Left ventricle myocardium inferior (tissue), 1 donor: ENCODE measurements at regions not wholly inside any gene's neighbourhood (a gene's known extent, or its start where the extent isn't known, plus 50 kb on each side); places are given as distances from the start of the nearest gene placed in this dataset.

Experiments
- DNase-seq: peaks from one replicate; pipeline ENCODE4 v3.0.0-alpha.2; 2020
- H3K27ac ChIP-seq: fragments of 200-600 bp; replicated peaks from 2 replicates; pipeline ENCODE4 v1.8.0; 2021
- H3K27me3 ChIP-seq: fragments of 200-600 bp; 2 replicates; pipeline ENCODE4 v1.8.0; 2021; ENCODE audit warnings: low read depth
- H3K36me3 ChIP-seq: fragments of 200-600 bp; 2 replicates; pipeline ENCODE4 v1.8.0; 2021
- H3K4me1 ChIP-seq: fragments of 200-600 bp; 2 replicates; pipeline ENCODE4 v1.8.0; 2021
- H3K4me3 ChIP-seq: fragments of 200-600 bp; 2 replicates; pipeline ENCODE4 v1.8.0; 2021; ENCODE audit warnings: mild to moderate bottlenecking, moderate library complexity
- H3K9me3 ChIP-seq: fragments of 200-600 bp; replicated peaks from 2 replicates; pipeline ENCODE4 v1.8.0; 2021
- intact Hi-C: fragments of 100-400 bp; cut with micrococcal nuclease; formaldehyde crosslinking; loops from one replicate; pipeline ENCODE4 v1.11.0; 2022
- TF ChIP-seq, protein P1 (sequence below): fragments of 200-600 bp; IDR thresholded peaks from 2 replicates; pipeline ENCODE4 v1.8.0; 2021; ENCODE audit warnings: antibody characterized with exemption, mild to moderate bottlenecking, borderline replicate concordance
- donor health status: DM: no; HTN: yes; CAD: no; lungs with severe emphysema.

DNA sequence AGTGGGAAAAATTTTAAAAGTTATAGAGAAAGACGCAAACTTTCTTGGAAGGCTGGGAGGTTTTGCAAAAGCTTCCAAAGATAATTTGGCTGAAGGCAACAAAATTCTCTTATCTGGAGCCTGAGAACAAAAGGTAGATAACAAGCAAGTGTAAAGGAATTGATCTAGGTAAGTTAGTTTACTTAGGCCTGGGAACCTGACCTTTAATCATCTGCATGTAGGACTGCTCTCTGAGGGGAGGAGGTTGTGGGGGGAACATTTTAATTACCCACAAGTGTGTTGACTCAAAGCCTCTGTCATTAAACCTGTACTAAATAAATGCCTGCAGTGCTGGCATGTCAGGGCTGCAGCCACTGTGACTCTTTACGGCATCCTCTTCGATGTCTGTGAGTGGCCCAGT is 532.3 kb upstream of the SLITRK5 start:
- no peaks in the 10 kb centered on the region for H3K36me3 ChIP-seq
- intact Hi-C loops, result no loop called here
- H3K9me3 ChIP-seq, result no peaks in the 10 kb centered on the region
- H3K27ac ChIP-seq, result no peak overlapping the region
- H3K4me1 ChIP-seq, result no peaks in the 10 kb centered on the region
- no peak for DNase-seq
- H3K4me3 ChIP-seq, result no peak overlapping the region
- TF ChIP-seq, protein P1, sequence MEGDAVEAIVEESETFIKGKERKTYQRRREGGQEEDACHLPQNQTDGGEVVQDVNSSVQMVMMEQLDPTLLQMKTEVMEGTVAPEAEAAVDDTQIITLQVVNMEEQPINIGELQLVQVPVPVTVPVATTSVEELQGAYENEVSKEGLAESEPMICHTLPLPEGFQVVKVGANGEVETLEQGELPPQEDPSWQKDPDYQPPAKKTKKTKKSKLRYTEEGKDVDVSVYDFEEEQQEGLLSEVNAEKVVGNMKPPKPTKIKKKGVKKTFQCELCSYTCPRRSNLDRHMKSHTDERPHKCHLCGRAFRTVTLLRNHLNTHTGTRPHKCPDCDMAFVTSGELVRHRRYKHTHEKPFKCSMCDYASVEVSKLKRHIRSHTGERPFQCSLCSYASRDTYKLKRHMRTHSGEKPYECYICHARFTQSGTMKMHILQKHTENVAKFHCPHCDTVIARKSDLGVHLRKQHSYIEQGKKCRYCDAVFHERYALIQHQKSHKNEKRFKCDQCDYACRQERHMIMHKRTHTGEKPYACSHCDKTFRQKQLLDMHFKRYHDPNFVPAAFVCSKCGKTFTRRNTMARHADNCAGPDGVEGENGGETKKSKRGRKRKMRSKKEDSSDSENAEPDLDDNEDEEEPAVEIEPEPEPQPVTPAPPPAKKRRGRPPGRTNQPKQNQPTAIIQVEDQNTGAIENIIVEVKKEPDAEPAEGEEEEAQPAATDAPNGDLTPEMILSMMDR, result no peak
- H3K27me3 ChIP-seq, result no peaks in the 10 kb centered on the region

DNA sequence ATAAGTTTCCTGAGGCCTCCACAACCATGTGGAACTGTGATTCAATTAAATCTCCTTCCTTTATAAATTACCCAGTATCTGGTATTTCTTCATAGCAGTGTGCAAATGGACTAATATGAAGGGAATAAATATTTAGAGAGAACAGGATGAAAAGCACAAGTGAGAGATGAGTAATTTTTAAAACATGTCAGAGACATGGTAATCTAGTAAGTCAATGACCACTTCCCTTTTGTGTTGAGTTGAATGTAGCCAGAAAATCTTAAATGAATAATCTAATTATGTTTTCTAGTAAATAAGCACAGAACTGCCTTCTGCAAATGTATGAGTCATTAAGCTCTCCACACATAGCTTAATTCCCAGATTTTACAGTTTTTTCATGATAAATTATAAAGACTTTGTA is 524.1 kb upstream of the SLITRK5 start:
- Histone ChIP-seq H3K4me1 (no peaks in the 10 kb centered on the region), H3K4me3 (no peak overlapping the region), H3K36me3 (no peaks in the 10 kb centered on the region), H3K27ac (no peak overlapping the region), H3K27me3 (no peaks in the 10 kb centered on the region), H3K9me3 (no peaks in the 10 kb centered on the region)
- no peak for DNase-seq
- TF ChIP-seq, protein P1, result no peak
- intact Hi-C loops, result no loop called here

DNA sequence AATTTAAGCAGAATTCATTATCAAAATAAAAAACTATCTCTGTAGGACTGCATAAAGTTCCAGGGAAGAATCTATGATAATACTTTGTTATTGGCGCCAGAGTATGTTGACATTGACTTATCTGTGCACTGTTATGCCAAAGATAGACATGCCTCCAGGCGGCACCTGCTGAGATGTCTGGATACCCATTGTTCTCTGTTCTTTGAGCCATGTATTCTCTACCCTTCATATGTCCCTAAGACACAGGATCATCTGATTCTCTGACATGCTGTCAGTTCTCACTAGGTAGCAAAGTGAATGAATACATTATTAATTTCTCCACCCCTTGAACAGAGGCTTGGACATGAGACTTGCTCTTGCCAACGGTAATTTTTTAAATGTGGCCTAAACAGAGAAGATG is 517.8 kb upstream of the SLITRK5 start:
- TF ChIP-seq, protein P1, result no peak
- intact Hi-C loops, result no loop called here
- H3K27ac ChIP-seq, result no peak overlapping the region
- H3K27me3 ChIP-seq, result no peaks in the 10 kb centered on the region
- DNase-seq, result no peak
- no peaks in the 10 kb centered on the region for H3K36me3 ChIP-seq
- peaks cover 6% of the 10 kb centered on the region for H3K9me3 ChIP-seq
- no peak overlapping the region for H3K4me3 ChIP-seq
- no peaks in the 10 kb centered on the region for H3K4me1 ChIP-seq

DNA sequence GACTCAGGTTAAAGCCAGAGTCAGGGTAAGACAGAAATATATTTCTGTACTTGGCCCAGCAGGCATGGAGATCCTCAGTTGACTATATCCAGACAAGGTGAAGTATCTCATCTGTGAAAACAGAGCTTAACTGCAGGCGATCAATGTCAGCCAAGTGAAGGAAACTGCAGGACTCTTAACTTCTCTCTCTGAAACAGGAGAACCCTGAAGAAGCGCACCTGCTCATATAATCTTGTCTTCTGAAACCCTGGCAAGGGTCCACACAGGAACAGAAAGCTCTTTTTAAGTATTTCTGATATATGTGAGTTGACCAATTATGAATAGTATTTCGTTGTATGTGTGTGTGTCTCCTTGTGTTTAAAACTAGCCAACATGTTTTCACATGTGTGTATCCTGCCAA is 504.8 kb upstream of the SLITRK5 start:
- Histone ChIP-seq H3K27me3 (no peaks in the 10 kb centered on the region), H3K36me3 (no peaks in the 10 kb centered on the region), H3K9me3 (peaks cover 29% of the 10 kb centered on the region), H3K4me3 (no peak overlapping the region), H3K27ac (no peak overlapping the region), H3K4me1 (no peaks in the 10 kb centered on the region)
- TF ChIP-seq, protein P1, result no peak
- no peak for DNase-seq
- intact Hi-C loops, result no loop called here

DNA sequence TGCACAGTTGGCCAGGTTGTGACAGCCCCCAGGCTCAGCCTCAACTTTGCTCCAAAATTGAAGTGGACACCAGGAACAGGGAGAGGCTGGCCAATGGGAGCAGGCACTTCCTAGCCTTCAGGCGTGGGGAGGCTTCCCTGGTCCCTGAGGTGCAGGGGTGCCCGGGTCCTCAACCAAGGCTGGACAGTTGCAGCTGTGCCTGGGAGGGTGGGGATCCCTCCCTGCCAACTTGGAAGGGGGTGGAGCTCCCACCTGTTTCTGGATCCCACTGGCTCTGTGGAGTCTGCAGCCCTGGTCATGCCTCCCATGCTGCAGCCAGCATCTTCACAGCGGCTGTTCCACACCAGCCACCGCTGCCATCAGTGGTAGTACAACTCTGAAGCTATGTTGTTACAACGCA is 502.8 kb upstream of the SLITRK5 start:
- intact Hi-C loops, result no loop called here
- no peak overlapping the region for H3K27ac ChIP-seq
- H3K4me3 ChIP-seq, result no peak overlapping the region
- TF ChIP-seq, protein P1, result no peak
- H3K9me3 ChIP-seq, result peaks cover 9% of the 10 kb centered on the region
- no peaks in the 10 kb centered on the region for H3K4me1 ChIP-seq
- DNase-seq, result no peak
- no peaks in the 10 kb centered on the region for H3K27me3 ChIP-seq
- H3K36me3 ChIP-seq, result no peaks in the 10 kb centered on the region

DNA sequence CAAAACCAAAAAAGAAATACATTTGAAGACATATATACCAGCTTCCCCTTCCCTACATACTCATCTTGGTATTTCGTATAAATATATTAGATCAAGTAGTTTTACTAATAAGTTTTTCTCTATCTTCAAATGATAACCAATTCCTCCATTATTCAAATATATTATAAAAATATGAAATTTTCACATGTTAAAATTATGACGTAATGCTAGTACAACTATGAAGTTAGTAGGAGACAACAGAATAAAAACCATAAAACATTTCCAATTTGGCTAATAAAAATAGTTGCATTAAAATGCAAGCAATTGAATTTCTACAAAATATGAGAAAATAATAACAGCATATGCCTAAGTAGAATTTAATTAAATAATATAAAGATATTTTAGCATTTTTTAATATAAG is 501.8 kb upstream of the SLITRK5 start:
- Histone ChIP-seq H3K9me3 (peaks cover 8% of the 10 kb centered on the region), H3K4me1 (no peaks in the 10 kb centered on the region), H3K36me3 (no peaks in the 10 kb centered on the region), H3K27me3 (no peaks in the 10 kb centered on the region), H3K4me3 (no peak overlapping the region), H3K27ac (no peak overlapping the region)
- TF ChIP-seq, protein P1, result no peak
- intact Hi-C loops, result no loop called here
- no peak for DNase-seq
